SJSA1 (cell line): ENCODE measurements at regions not wholly inside any gene's neighbourhood (a gene's known extent, or its start where the extent isn't known, plus 50 kb on each side); places are given as distances from the start of the nearest gene placed in this dataset.
"Not testable (repeated sequence)": the region's sequence is repeated elsewhere in the genome, so short reads cannot be mapped to it uniquely, and the experiment has no call there.

Experiments
- DNase-seq, 2 experiments: peaks; one replicate each; pipeline ENCODE4 v3.0.0-alpha.2; 2015 to 2020; ENCODE audit warnings: low spot score in 2 of 2, low read depth in 1 of 2
- H3K27ac ChIP-seq: fragments of 250-450 bp; sonication (Bioruptor Pico); 2 replicates; pipeline ENCODE4 v1.5.1; 2020; ENCODE audit warnings: mild to moderate bottlenecking, moderate library complexity
- H3K27me3 ChIP-seq: fragments of 250-450 bp; sonication (Bioruptor Pico); replicated peaks from 2 replicates; pipeline ENCODE4 v1.5.1; 2020; ENCODE audit warnings: mild to moderate bottlenecking, moderate library complexity
- H3K36me3 ChIP-seq: fragments of 250-450 bp; sonication (Bioruptor Pico); 2 replicates; pipeline ENCODE4 v1.5.1; 2020; ENCODE audit warnings: mild to moderate bottlenecking
- H3K4me1 ChIP-seq: fragments of 250-450 bp; sonication (Bioruptor Pico); replicated peaks from 2 replicates; pipeline ENCODE4 v1.6.1; 2021; ENCODE audit warnings: mild to moderate bottlenecking
- H3K4me3 ChIP-seq: fragments of 250-450 bp; sonication (Bioruptor Pico); 2 replicates; pipeline ENCODE4 v1.5.1; 2020; ENCODE audit warnings: mild to moderate bottlenecking
- H3K9me3 ChIP-seq: fragments of 250-450 bp; sonication (Bioruptor Pico); replicated peaks from 2 replicates; pipeline ENCODE4 v1.5.1; 2020; ENCODE audit warnings: mild to moderate bottlenecking

DNA sequence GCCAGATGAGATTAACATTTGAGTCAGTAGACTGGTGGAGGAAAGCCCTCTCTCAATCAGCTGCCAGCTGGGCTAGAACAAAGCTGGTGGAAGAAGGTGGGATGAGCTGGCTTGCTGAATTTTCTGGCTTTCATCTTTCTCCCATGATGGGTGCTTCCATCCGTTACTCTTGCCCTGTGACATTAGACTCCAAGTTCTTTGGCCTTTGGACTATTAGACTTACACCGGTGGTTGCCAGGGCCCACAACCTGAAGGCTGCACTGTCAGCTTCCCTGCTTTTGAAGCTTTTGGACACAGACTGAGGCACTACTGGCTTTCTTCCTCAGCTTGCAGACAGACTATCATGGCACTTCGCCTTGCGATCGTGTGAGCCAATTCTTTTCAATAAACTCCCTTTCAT is 642.7 kb downstream of the TAF11L14 start:
- no peaks in the 10 kb centered on the region for H3K4me1 ChIP-seq

GRCh38 chr5:18281947-18282581 is 647.8 kb downstream of the TAF11L14 start:
- Histone ChIP-seq H3K27ac (no peak overlapping the region), H3K9me3 (no peaks in the 10 kb centered on the region), H3K27me3 (no peaks in the 10 kb centered on the region; the same call in none of the 2 replicates), H3K4me3 (no peak overlapping the region), H3K4me1 (no peaks in the 10 kb centered on the region), H3K36me3 (no peaks in the 10 kb centered on the region)
- DNase-seq: peak in 1 of 2 experiments; percentile 36

More for the DNA sequence above, 642.7 kb downstream of the TAF11L14 start:
- no peaks in the 10 kb centered on the region for H3K9me3 ChIP-seq
- no peak for DNase-seq
- no peak overlapping the region for H3K27ac ChIP-seq
- no peak overlapping the region for H3K4me3 ChIP-seq
- H3K27me3 ChIP-seq: no peaks in the 10 kb centered on the region; the same call in none of the 2 replicates
- H3K36me3 ChIP-seq: no peaks in the 10 kb centered on the region

DNA sequence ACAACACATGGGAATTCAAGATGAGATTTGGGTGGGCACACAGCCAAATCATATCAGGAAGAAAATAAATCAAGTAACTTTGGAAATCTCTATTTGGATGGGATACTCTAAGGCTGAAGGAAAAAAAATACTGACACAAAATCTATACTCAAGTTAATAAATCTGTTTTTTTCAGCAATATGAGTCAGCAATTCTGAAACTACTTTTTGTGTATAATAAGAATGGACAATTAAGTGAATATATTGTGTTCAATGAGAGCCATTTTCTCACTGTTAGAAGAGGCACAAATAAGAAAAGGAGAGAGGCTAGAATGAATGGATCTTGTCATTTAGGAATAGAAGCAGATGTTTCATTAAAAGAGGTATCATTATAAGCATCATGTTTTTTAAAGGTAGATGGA is 651.0 kb downstream of the TAF11L14 start:
- no peak for DNase-seq

DNA sequence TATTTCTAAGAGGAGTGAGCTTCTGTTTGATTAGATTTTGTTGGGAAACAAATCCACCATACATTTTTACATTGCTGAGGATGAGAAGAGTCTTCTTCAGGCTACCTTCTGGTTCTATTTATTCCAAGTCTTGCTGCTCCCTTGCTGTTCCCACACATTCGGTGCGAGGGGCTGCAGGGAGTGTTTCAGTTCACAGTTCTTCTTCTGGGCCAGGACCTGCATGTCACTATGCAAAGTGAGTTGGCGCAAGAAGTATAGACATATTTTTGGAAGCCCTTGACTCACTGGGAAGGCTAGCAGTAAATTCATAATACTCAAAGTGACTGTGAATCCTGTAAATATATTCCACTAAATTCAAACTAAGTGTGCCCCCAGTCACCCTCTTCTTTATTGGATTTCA is 657.9 kb downstream of the TAF11L14 start:
- no peaks in the 10 kb centered on the region for H3K36me3 ChIP-seq
- no peak for DNase-seq
- no peaks in the 10 kb centered on the region for H3K9me3 ChIP-seq
- no peak overlapping the region for H3K27ac ChIP-seq
- H3K27me3 ChIP-seq: no peaks in the 10 kb centered on the region
- no peaks in the 10 kb centered on the region for H3K4me1 ChIP-seq
- H3K4me3 ChIP-seq: no peak overlapping the region

More for the DNA sequence above, 651.0 kb downstream of the TAF11L14 start:
- H3K4me1 ChIP-seq: no peaks in the 10 kb centered on the region
- H3K27me3 ChIP-seq: no peaks in the 10 kb centered on the region
- no peak overlapping the region for H3K27ac ChIP-seq
- no peaks in the 10 kb centered on the region for H3K36me3 ChIP-seq
- no peak overlapping the region for H3K4me3 ChIP-seq
- no peaks in the 10 kb centered on the region for H3K9me3 ChIP-seq

- not testable (repeated sequence) for H3K27me3 ChIP-seq, H3K4me1 ChIP-seq, H3K27ac ChIP-seq, DNase-seq, H3K4me3 ChIP-seq, H3K9me3 ChIP-seq, H3K36me3 ChIP-seq
Observed at GRCh38 chr5:18295696-18296095, 661.4 kb downstream of the TAF11L14 start.

GRCh38 chr5:18299166-18299565 is 664.9 kb downstream of the TAF11L14 start:
- Histone ChIP-seq H3K27ac (no peak overlapping the region), H3K4me1 (no peaks in the 10 kb centered on the region), H3K36me3 (no peaks in the 10 kb centered on the region), H3K27me3 (no peaks in the 10 kb centered on the region), H3K4me3 (no peak overlapping the region), H3K9me3 (no peaks in the 10 kb centered on the region)
- no peak for DNase-seq

GRCh38 chr5:18305288-18305924 is 671.1 kb downstream of the TAF11L14 start:
- H3K4me1 ChIP-seq: no peaks in the 10 kb centered on the region
- H3K4me3 ChIP-seq: no peak overlapping the region
- no peaks in the 10 kb centered on the region for H3K27me3 ChIP-seq
- H3K9me3 ChIP-seq: no peaks in the 10 kb centered on the region
- peak in 1 of 2 experiments; percentile 33 for DNase-seq
- H3K36me3 ChIP-seq: no peaks in the 10 kb centered on the region
- H3K27ac ChIP-seq: no peak overlapping the region

DNA sequence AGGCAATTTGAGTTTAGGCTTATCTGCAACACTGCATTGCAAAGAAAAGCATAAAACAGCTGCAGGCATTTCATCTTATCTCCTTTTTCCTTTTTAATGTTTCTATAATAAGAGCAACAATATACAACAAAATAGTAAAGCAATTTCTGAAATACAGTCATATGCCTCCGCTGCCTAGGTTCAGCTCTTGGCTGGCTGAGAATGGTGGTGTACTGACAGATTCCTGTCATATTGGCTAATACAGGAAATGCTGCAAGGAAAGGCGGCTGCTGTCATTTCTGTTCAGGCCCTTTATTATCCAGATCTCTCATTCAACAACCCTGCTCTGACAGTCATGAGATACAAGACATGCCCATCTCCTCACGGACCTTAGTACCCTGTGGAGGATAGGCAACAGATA is 677.0 kb downstream of the TAF11L14 start:
- Histone ChIP-seq H3K27me3 (no peaks in the 10 kb centered on the region), H3K27ac (no peak overlapping the region), H3K9me3 (no peaks in the 10 kb centered on the region), H3K4me1 (no peaks in the 10 kb centered on the region), H3K36me3 (no peaks in the 10 kb centered on the region), H3K4me3 (no peak overlapping the region)
- DNase-seq: no peak

DNA sequence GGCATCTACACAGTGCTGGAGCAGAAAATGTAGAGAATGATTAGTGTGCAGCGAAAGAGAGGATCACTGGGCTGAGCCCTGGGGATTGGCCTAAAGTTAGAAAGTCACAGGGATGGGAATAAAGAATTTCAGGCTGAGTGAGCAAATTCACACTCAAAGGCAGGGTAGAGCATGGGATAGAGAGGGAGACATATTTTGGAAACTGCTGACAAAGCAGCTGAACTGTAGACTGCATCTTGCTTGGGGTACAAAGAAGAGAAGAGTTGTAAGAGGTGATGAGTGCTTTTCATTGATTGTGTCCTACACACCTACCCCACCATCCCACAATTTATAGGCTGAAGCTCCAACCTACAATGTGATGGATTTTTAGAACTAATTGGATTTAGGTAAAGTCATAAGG is 677.8 kb downstream of the TAF11L14 start:
- DNase-seq: no peak
- Histone ChIP-seq H3K36me3 (no peaks in the 10 kb centered on the region), H3K27ac (no peak overlapping the region), H3K4me1 (no peaks in the 10 kb centered on the region), H3K9me3 (no peaks in the 10 kb centered on the region), H3K27me3 (no peaks in the 10 kb centered on the region), H3K4me3 (no peak overlapping the region)

- Histone ChIP-seq H3K36me3 (no peaks in the 10 kb centered on the region), H3K27me3 (no peaks in the 10 kb centered on the region; the same call in 1 of the 2 replicates), H3K27ac (no peak overlapping the region), H3K4me1 (no peaks in the 10 kb centered on the region), H3K4me3 (no peak overlapping the region), H3K9me3 (no peaks in the 10 kb centered on the region)
- DNase-seq: peak in 1 of 2 experiments; percentile 15
Observed at GRCh38 chr5:18314192-18314778, 680.0 kb downstream of the TAF11L14 start.

DNA sequence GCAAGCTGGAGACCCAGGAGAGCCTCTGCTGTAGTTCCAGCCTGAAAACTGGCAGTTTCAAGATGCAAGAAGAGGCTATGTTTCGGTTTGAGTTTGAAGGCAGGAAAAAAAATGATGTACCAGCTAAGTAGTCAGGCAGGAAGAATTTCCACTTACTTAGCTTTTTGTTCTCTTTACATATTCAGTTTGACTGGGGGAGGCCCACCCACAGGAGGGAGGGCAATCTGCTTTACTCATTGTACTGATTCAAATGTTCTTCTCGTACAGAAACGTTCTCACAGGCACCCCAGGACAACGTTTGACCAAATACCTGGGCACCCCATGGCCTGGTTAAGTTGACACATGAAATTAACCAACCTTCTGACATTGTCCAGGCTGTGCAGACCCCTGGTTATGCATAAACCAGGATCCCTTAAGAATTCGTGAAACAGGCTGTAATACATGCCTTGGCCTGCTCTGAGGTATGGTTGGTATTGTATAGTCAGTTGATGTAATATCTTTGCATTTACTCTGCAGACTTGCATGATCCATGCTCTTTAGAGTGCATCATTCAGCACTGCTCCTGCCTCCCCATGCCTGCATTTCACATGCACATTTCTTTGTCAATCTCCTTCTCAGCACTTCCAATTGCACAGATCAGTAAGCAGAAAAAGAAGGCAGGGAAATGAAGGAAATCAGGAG is 687.1 kb downstream of the TAF11L14 start:
- H3K27ac ChIP-seq: no peak overlapping the region
- H3K9me3 ChIP-seq: no peaks in the 10 kb centered on the region
- DNase-seq: no peak
- H3K4me3 ChIP-seq: no peak overlapping the region
- no peaks in the 10 kb centered on the region; the same call in 1 of the 2 replicates for H3K27me3 ChIP-seq
- no peaks in the 10 kb centered on the region for H3K4me1 ChIP-seq
- H3K36me3 ChIP-seq: no peaks in the 10 kb centered on the region

DNA sequence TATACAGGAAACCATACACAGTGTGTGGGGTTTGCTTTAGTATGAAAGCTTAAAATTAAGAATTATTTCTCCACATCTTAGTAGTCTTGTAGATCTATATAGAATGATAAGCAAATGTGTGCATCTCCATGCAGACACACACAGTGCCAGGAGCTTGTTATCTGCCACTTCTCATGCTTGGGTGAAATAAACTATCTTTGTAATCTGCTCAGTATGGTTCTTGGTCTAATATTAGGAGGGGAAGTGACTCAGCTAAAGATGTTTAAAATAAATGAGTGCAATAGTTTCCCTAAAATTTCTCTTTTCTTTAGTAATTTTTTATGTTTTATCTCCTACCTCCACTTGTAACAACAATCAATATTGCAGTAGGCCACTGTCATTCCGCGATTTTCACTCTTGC is 689.6 kb downstream of the TAF11L14 start:
- Histone ChIP-seq H3K27me3 (no peaks in the 10 kb centered on the region; the same call in 1 of the 2 replicates), H3K4me3 (no peak overlapping the region), H3K27ac (no peak overlapping the region), H3K9me3 (no peaks in the 10 kb centered on the region), H3K4me1 (no peaks in the 10 kb centered on the region), H3K36me3 (no peaks in the 10 kb centered on the region)
- DNase-seq: no peak

GRCh38 chr5:18325431-18325830 is 691.2 kb downstream of the TAF11L14 start:
- DNase-seq: no peak
- Histone ChIP-seq H3K27ac (no peak overlapping the region), H3K36me3 (no peaks in the 10 kb centered on the region), H3K4me3 (no peak overlapping the region), H3K9me3 (no peaks in the 10 kb centered on the region), H3K27me3 (no peaks in the 10 kb centered on the region), H3K4me1 (no peaks in the 10 kb centered on the region)

GRCh38 chr5:18329328-18329727 is 695.1 kb downstream of the TAF11L14 start:
- DNase-seq: no peak
- Histone ChIP-seq H3K27ac (no peak overlapping the region), H3K9me3 (no peaks in the 10 kb centered on the region), H3K4me3 (no peak overlapping the region), H3K36me3 (no peaks in the 10 kb centered on the region), H3K4me1 (no peaks in the 10 kb centered on the region), H3K27me3 (no peaks in the 10 kb centered on the region)
